Activated T-cell treated with anti-CD3 and anti-CD28 coated beads, Interleukin-2, amount 50 U/mL, for 24 hours (primary cell): ENCODE measurements at regions not wholly inside any gene's neighbourhood (a gene's known extent, or its start where the extent isn't known, plus 50 kb on each side); places are given as distances from the start of the nearest gene placed in this dataset.

ENCODE experiments used
- DNase-seq: peaks from one replicate; pipeline ENCODE4 v3.0.0-alpha.2; 2020
- H3K27ac Mint-ChIP-seq: 2 replicates; pipeline ENCODE4 v1.8.0; 2020; ENCODE audit warnings: mild to moderate bottlenecking, mixed read lengths
- H3K27me3 Mint-ChIP-seq: 2 replicates; pipeline ENCODE4 v1.8.0; 2020; ENCODE audit warnings: mixed read lengths
- H3K36me3 Mint-ChIP-seq: 2 replicates; pipeline ENCODE4 v1.8.0; 2020; ENCODE audit warnings: low read depth, mixed read lengths
- H3K4me1 Mint-ChIP-seq: 2 replicates; pipeline ENCODE4 v1.8.0; 2020; ENCODE audit warnings: low read depth, mixed read lengths
- H3K4me3 Mint-ChIP-seq: 2 replicates; pipeline ENCODE4 v1.8.0; 2020; ENCODE audit warnings: mild to moderate bottlenecking, moderate library complexity, mixed read lengths
- H3K9me3 Mint-ChIP-seq: 2 replicates; pipeline ENCODE4 v1.8.0; 2020; ENCODE audit warnings: mixed read lengths

- Mint-ChIP-seq H3K9me3 (peaks cover 15% of the 10 kb centered on the region), H3K4me1 (no peaks in the 10 kb centered on the region), H3K27me3 (no peaks in the 10 kb centered on the region), H3K36me3 (no peaks in the 10 kb centered on the region), H3K4me3 (no peak overlapping the region), H3K27ac (no peak overlapping the region)
- DNase-seq, result no peak
These were observed 412.1 kb downstream of the METTL15 start for GRCh38 chr11:28520291-28520690.

- H3K4me1 Mint-ChIP-seq, result no peaks in the 10 kb centered on the region
- peaks cover 3% of the 10 kb centered on the region for H3K9me3 Mint-ChIP-seq
- no peaks in the 10 kb centered on the region for H3K27me3 Mint-ChIP-seq
- DNase-seq, result no peak
- H3K4me3 Mint-ChIP-seq, result no peak overlapping the region
- H3K36me3 Mint-ChIP-seq, result no peaks in the 10 kb centered on the region
- no peak overlapping the region for H3K27ac Mint-ChIP-seq
These were observed 410.6 kb downstream of the METTL15 start for GRCh38 chr11:28518825-28519224.

- H3K36me3 Mint-ChIP-seq, result no peaks in the 10 kb centered on the region
- no peak for DNase-seq
- no peak overlapping the region for H3K4me3 Mint-ChIP-seq
- no peaks in the 10 kb centered on the region for H3K27me3 Mint-ChIP-seq
- H3K4me1 Mint-ChIP-seq, result no peaks in the 10 kb centered on the region
- peaks cover 5% of the 10 kb centered on the region for H3K9me3 Mint-ChIP-seq
- no peak overlapping the region for H3K27ac Mint-ChIP-seq
These were observed 409.4 kb downstream of the METTL15 start for GRCh38 chr11:28517621-28518020.

DNA sequence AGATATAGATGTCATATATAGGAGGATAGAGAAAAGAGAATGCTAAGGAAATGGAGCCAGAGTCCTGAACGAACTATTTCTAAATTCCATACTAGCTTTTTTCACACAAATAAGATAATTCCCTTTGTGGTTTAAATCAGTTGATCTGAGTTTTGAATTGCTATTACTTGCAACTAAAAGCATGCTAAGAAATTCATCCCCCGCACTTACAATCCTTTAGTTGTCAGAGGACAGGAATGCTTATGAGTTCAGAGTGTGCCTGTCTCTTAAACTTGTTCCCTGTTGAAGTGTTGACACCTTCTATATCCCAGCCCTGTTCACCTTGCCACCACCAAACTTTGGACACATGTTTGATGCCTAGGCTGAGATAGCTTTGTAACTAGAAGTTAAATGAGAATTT, 406.2 kb downstream of the METTL15 start:
- peaks cover 7% of the 10 kb centered on the region for H3K9me3 Mint-ChIP-seq
- H3K36me3 Mint-ChIP-seq, result no peaks in the 10 kb centered on the region
- no peak overlapping the region for H3K27ac Mint-ChIP-seq
- no peaks in the 10 kb centered on the region for H3K4me1 Mint-ChIP-seq
- H3K4me3 Mint-ChIP-seq, result no peak overlapping the region
- no peaks in the 10 kb centered on the region for H3K27me3 Mint-ChIP-seq
- no peak for DNase-seq

GRCh38 chr11:28512143-28512756, 404.1 kb downstream of the METTL15 start:
- H3K27ac Mint-ChIP-seq, result no peak overlapping the region
- H3K27me3 Mint-ChIP-seq, result no peaks in the 10 kb centered on the region
- no peaks in the 10 kb centered on the region for H3K36me3 Mint-ChIP-seq
- DNase-seq, result no peak
- no peaks in the 10 kb centered on the region for H3K4me1 Mint-ChIP-seq
- no peak overlapping the region for H3K4me3 Mint-ChIP-seq
- peaks cover 7% of the 10 kb centered on the region for H3K9me3 Mint-ChIP-seq

DNA sequence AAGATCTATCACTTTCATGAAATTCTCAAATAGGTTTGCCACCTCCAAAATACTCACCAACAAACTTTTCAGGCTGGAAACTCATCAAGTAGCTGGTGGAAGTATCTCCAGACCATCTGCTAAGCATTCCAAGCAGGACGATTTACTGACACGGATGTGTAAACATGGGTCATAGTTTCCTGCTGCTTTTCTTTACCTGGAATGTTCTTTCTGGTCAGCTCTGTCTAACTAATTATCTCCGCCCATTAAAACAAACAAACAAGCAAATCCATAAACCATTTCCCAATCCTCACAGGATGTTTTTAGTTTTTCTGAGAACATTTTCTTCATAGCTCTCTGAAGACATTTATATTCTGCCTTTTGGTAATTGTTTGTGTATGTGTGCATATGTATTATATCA, 397.0 kb downstream of the METTL15 start:
- no peaks in the 10 kb centered on the region for H3K9me3 Mint-ChIP-seq
- no peaks in the 10 kb centered on the region for H3K36me3 Mint-ChIP-seq
- no peak overlapping the region for H3K27ac Mint-ChIP-seq
- H3K27me3 Mint-ChIP-seq, result no peaks in the 10 kb centered on the region
- H3K4me3 Mint-ChIP-seq, result no peak overlapping the region
- DNase-seq, result no peak
- H3K4me1 Mint-ChIP-seq, result no peaks in the 10 kb centered on the region

DNA sequence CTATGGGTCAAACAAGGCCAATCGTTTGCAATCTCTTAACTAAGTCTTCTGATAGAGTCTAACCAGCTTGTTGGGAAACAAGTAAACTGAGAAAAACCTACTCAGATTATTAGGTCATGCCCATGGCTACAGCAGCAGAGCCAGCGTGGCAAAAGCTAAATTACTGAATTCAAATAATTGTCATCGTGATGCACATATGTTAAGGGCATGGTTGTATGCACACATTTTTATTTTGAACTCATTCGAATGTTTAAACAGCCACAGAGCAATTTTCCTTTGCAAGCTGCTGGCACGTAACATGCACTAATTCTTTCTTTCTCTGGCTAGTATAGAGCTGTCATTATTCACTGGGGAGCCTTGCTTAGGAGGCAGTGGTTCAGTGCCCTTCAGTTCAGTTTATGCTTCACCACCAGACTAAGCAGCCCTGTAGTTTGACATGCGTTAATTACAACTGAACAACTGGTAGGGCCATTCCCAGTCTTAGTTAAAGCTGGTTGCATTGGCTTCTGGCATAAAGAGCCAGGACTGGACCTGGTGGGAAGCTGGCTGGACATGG, 396.4 kb downstream of the METTL15 start:
- no peaks in the 10 kb centered on the region for H3K27me3 Mint-ChIP-seq

DNA sequence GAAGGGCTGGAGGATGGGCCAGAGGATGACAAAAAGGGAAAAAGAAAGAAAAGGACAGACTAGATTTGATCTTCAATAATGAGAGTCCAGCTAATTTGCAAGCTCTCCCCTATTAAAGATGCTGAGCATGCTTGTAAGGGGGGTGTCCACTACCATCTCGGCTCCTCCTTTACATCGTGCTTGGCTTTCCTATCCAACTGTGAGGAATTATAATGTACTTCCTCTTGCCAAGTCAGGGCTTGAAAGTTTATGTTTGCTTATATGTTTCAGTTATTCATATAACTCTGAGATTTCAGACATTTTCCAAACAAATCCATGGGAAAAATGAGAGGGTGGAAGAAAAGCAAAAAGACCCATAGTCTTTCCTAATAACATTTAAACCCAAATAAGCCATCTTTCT, 387.1 kb downstream of the METTL15 start:
- DNase-seq, result no peak
- no peak overlapping the region for H3K27ac Mint-ChIP-seq
- H3K4me1 Mint-ChIP-seq, result no peaks in the 10 kb centered on the region
- no peaks in the 10 kb centered on the region for H3K27me3 Mint-ChIP-seq
- no peaks in the 10 kb centered on the region for H3K36me3 Mint-ChIP-seq
- no peaks in the 10 kb centered on the region for H3K9me3 Mint-ChIP-seq
- no peak overlapping the region for H3K4me3 Mint-ChIP-seq

More for the DNA sequence above, 396.4 kb downstream of the METTL15 start:
- no peak for DNase-seq
- Mint-ChIP-seq H3K9me3 (no peaks in the 10 kb centered on the region), H3K4me1 (no peaks in the 10 kb centered on the region), H3K4me3 (no peak overlapping the region), H3K36me3 (no peaks in the 10 kb centered on the region), H3K27ac (no peak overlapping the region)

DNA sequence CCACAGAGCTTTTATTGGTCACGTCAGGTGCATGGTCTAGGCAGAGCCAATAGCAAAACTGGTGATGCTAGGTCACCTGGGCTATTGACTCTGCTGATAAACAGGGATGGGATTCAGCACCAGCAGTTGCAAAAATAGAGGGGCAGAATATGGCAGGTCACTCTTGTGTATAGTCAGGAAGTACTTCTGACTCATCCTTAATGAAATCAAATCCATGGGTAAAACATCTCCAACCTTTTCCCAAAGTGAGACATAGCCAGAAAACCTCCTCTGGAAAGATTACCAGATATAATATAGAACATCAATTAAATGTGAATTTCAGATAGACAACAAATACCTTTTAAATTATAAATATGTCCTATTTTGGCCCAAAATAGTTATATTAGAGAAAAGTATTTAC, 383.2 kb downstream of the METTL15 start:
- H3K9me3 Mint-ChIP-seq, result no peaks in the 10 kb centered on the region
- DNase-seq, result no peak
- H3K4me3 Mint-ChIP-seq, result no peak overlapping the region
- H3K27me3 Mint-ChIP-seq, result no peaks in the 10 kb centered on the region
- H3K36me3 Mint-ChIP-seq, result no peaks in the 10 kb centered on the region
- no peaks in the 10 kb centered on the region for H3K4me1 Mint-ChIP-seq
- H3K27ac Mint-ChIP-seq, result no peak overlapping the region

DNA sequence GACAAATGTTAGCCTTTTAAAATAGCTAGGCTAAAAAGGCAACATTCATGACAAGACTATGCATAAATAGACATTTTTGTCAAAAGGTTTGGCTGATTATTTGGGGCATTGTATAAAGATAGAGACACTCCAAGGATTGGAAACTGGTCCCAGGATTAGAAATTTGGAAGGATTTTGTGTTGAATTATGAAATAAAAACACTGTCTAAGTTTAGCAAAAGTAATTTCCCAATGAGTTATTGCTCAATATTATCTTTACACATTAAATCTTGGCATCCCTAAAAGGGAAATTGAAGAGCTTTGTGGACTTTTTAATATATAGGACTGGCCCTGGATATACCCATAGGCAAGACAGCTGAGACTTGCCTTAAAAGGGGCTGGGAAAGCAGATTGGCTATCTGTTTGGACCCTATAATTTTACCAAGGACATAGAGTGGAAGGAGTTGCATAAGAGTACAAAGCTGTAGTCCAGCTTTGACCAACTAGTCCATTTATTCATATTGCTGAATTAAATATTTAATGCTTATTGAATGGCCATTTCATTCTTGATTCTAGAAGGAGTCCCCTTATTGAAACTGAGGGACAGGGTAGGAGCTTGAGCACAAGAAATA, 382.7 kb downstream of the METTL15 start:
- no peak for DNase-seq
- H3K36me3 Mint-ChIP-seq, result no peaks in the 10 kb centered on the region
- no peak overlapping the region for H3K4me3 Mint-ChIP-seq
- H3K9me3 Mint-ChIP-seq, result no peaks in the 10 kb centered on the region
- no peaks in the 10 kb centered on the region for H3K27me3 Mint-ChIP-seq
- H3K27ac Mint-ChIP-seq, result no peak overlapping the region
- H3K4me1 Mint-ChIP-seq, result no peaks in the 10 kb centered on the region

DNA sequence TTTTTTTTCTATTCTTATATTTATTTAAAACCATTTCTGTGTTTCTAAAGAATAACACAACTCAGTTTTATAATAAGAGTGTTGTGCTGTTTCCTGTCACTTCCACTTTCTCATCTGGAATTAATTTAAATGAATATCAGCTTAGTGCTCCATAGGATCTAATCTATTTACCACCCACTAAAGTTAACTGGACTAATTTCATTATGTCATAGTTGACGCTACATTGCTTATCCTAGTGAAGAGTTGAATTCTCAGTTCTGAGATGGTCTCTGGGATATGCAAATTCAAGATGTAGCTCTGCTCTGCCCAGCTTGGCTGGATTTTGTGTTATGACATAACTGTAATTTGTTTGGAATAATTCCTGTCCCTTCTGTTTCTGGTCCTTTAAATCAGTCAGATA, 380.1 kb downstream of the METTL15 start:
- no peaks in the 10 kb centered on the region for H3K27me3 Mint-ChIP-seq
- H3K36me3 Mint-ChIP-seq, result no peaks in the 10 kb centered on the region
- no peak overlapping the region for H3K4me3 Mint-ChIP-seq
- no peaks in the 10 kb centered on the region for H3K4me1 Mint-ChIP-seq
- no peaks in the 10 kb centered on the region for H3K9me3 Mint-ChIP-seq
- H3K27ac Mint-ChIP-seq, result no peak overlapping the region
- DNase-seq, result no peak

GRCh38 chr11:28483072-28483867, 375.1 kb downstream of the METTL15 start:
- Mint-ChIP-seq H3K4me1 (no peaks in the 10 kb centered on the region), H3K4me3 (no peak overlapping the region), H3K27me3 (no peaks in the 10 kb centered on the region), H3K36me3 (no peaks in the 10 kb centered on the region), H3K9me3 (no peaks in the 10 kb centered on the region), H3K27ac (no peak overlapping the region)
- no peak for DNase-seq

DNA sequence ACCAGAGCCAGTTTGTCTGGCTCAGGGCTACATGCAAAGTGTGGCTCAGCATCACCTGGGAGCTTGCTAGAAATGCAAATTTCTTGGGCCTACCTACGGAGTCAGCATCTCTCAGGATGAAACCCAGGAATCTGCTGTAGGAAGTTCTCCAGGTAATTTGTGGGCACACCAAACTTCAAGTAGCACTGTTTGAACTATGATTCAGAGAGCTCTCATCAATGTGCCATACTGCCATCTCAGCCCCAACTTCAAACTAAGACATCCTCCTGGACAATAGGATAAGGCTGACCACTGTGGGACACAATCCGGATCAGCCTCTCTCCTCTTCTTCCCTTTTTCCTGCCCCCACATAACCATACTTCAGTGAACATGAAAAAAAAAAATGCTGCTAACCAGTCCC, 374.5 kb downstream of the METTL15 start:
- no peak overlapping the region for H3K27ac Mint-ChIP-seq
- H3K9me3 Mint-ChIP-seq, result no peaks in the 10 kb centered on the region
- H3K36me3 Mint-ChIP-seq, result no peaks in the 10 kb centered on the region
- H3K4me3 Mint-ChIP-seq, result no peak overlapping the region
- DNase-seq, result no peak
- no peaks in the 10 kb centered on the region for H3K4me1 Mint-ChIP-seq
- H3K27me3 Mint-ChIP-seq, result no peaks in the 10 kb centered on the region

DNA sequence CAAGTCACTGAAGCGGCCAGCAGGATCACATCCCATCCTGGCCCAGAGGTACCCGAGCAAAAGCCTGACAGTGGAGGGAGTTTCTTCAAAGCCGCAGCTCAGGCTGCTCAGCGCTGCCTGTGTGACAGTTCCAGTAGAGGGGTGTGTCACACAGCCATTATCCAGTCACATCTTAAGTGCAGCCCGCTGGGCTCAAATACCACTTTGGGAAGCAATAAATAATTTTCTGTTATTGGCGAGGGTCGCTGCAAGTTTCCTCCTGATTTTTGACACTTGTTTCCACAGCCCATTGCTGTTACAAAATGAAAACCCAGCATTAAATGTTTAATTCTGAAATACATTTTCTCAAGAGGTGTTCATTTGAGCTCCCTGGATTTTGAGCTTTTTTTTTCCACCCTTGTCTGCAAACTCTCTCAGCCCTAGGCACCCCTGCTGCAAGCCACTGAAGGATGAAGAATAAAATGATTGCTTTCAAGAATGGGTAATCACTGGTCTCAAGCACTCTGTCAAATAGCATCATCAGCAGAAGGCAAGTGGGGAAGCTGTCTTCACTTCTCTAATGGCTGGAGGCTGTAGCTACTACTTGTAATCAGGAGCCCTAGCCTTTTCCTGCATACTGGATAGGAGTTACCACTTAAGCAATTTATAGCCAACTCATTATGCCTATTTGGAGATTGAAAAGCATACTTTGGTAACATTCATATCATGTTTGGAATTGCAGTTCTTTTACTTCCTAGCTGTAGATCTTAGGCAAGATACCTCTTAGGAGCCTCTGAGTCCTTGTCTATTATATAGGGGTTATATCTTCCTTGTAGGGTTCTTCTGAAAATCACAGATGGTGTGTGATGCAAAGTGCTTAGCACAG, 373.7 kb downstream of the METTL15 start:
- H3K9me3 Mint-ChIP-seq, result no peaks in the 10 kb centered on the region
- no peak overlapping the region for H3K4me3 Mint-ChIP-seq
- H3K4me1 Mint-ChIP-seq, result no peaks in the 10 kb centered on the region
- H3K36me3 Mint-ChIP-seq, result no peaks in the 10 kb centered on the region
- no peaks in the 10 kb centered on the region for H3K27me3 Mint-ChIP-seq
- H3K27ac Mint-ChIP-seq, result no peak overlapping the region
- DNase-seq, result no peak
